Left ventricle myocardium inferior (tissue), 1 donor: ENCODE measurements at regions not wholly inside any gene's neighbourhood (a gene's known extent, or its start where the extent isn't known, plus 50 kb on each side); places are given as distances from the start of the nearest gene placed in this dataset.
"Not testable (repeated sequence)": the region's sequence is repeated elsewhere in the genome, so short reads cannot be mapped to it uniquely, and the experiment has no call there.

Experiments used
- DNase-seq: peaks from one replicate; pipeline ENCODE4 v3.0.0-alpha.2; 2020
- H3K27ac ChIP-seq: fragments of 200-600 bp; replicated peaks from 2 replicates; pipeline ENCODE4 v1.8.0; 2021
- H3K27me3 ChIP-seq: fragments of 200-600 bp; 2 replicates; pipeline ENCODE4 v1.8.0; 2021; ENCODE audit warnings: low read depth
- H3K36me3 ChIP-seq: fragments of 200-600 bp; 2 replicates; pipeline ENCODE4 v1.8.0; 2021
- H3K4me1 ChIP-seq: fragments of 200-600 bp; 2 replicates; pipeline ENCODE4 v1.8.0; 2021
- H3K4me3 ChIP-seq: fragments of 200-600 bp; 2 replicates; pipeline ENCODE4 v1.8.0; 2021; ENCODE audit warnings: mild to moderate bottlenecking, moderate library complexity
- H3K9me3 ChIP-seq: fragments of 200-600 bp; replicated peaks from 2 replicates; pipeline ENCODE4 v1.8.0; 2021
- CTCF ChIP-seq: fragments of 200-600 bp; IDR thresholded peaks from 2 replicates; pipeline ENCODE4 v1.8.0; 2021; ENCODE audit warnings: antibody characterized with exemption, mild to moderate bottlenecking, borderline replicate concordance
- intact Hi-C: fragments of 100-400 bp; cut with micrococcal nuclease; formaldehyde crosslinking; loops from one replicate; pipeline ENCODE4 v1.11.0; 2022
- donor health status: DM: no; HTN: yes; CAD: no; lungs with severe emphysema.

DNA sequence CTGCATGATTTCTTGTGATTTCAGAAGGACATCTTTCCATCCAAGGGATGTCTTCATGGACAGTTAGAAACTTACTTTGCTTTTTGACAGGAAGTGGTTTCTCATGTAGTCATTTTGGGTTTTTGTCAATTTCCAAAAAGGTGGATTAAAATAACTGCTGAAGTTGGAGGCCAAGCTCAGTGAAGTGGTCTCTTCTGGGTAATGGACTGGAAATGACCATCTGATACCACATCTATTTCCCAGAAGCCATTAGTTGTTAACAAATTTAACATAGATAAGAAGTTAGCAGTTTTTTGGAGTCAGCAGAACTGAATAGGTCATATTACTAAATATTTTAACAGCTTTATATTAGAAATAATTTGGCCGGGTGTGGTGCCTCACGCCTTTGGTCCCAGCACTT lies 86.2 kb upstream of the MYO10 start:
- no peaks in the 10 kb centered on the region for H3K36me3 ChIP-seq
- no peaks in the 10 kb centered on the region for H3K27me3 ChIP-seq
- no peaks in the 10 kb centered on the region for H3K9me3 ChIP-seq
- no peak for TF ChIP-seq CTCF
- H3K4me1 ChIP-seq = peaks cover 17% of the 10 kb centered on the region
- H3K27ac ChIP-seq = no peak overlapping the region
- intact Hi-C loops = no loop called here
- no peak for DNase-seq
- no peak overlapping the region for H3K4me3 ChIP-seq

DNA sequence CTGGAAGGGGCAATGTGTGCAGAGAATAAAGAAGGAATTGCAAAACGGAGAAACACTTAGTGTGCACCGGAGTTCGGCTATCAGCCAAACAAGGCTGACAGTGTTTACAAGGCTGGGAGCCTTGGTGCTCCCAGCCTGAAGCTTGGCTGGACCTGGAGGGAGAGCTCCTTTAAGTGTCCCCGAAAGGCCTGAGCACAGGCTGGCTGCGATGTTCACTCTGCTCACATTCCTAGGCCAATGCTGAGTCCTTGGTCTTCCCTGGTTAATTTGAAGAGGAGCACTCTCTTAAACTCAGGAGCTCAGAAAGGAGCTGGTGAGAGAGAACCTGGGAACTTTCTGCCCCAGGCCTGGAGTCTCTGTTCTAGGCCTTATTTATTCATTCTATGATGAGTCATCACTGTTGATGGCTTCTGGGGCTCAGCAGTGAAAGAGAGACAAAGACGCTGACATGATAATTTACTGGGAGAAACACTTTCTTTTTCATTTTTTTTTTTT lies 88.6 kb upstream of the MYO10 start:
- H3K27ac ChIP-seq = no peak overlapping the region
- intact Hi-C loops = no loop called here

GRCh38 chr5:17031659-17032277 lies 95.7 kb upstream of the MYO10 start:
- H3K4me1 ChIP-seq, H3K27ac ChIP-seq, intact Hi-C loops: not testable (repeated sequence)

More for the DNA sequence above, 88.6 kb upstream of the MYO10 start:
- TF ChIP-seq CTCF = no peak
- no peak for DNase-seq
- no peak overlapping the region for H3K4me3 ChIP-seq
- H3K4me1 ChIP-seq = peaks cover 14% of the 10 kb centered on the region
- H3K9me3 ChIP-seq = no peaks in the 10 kb centered on the region
- H3K36me3 ChIP-seq = no peaks in the 10 kb centered on the region
- no peaks in the 10 kb centered on the region for H3K27me3 ChIP-seq

DNA sequence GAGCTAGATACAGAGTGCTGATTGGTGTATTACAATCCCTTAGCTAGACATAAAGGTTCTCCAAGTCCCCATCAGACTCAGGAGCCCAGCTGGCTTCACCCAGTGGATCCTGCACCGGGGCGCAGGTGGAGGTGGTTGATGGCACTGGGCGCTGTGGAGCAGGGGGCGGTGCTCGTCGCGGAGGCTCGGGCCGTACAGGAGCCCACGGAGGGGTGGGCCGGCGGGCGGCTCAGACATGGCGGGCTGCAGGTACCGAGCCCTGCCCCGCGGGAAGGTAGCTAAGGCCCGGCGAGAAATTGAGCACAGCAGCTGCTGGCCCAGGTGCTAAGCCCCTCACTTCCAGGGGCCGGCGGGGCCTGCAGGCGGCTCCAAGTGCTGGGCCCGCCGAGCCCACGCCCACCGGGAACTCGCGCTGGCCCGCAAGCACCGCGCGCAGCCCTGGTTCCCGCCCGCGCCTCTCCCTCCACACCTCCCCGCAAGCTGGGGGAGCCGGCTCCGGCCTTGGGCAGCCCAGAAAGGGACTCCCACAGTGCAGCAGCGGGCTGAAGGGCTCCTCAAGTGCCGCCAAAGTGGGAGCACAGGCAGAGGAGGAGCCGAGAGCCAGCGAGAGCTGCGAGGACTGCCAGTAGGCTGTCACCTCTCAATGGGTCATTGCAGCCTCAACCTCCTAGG lies 96.4 kb upstream of the MYO10 start:
- H3K4me1 ChIP-seq, H3K27me3 ChIP-seq, H3K36me3 ChIP-seq, H3K4me3 ChIP-seq, intact Hi-C loops, H3K27ac ChIP-seq, DNase-seq: not testable (repeated sequence)
- peaks cover 16% of the 10 kb centered on the region for H3K9me3 ChIP-seq

More at GRCh38 chr5:17031659-17032277, 95.7 kb upstream of the MYO10 start:
- not testable (repeated sequence) for H3K36me3 ChIP-seq, DNase-seq, H3K27me3 ChIP-seq, H3K4me3 ChIP-seq
- peaks cover 16% of the 10 kb centered on the region for H3K9me3 ChIP-seq

- H3K4me1 ChIP-seq, H3K36me3 ChIP-seq, H3K27me3 ChIP-seq, intact Hi-C loops, DNase-seq, H3K4me3 ChIP-seq, H3K27ac ChIP-seq: not testable (repeated sequence)
- H3K9me3 ChIP-seq = peaks cover 20% of the 10 kb centered on the region
Measured at GRCh38 chr5:17034992-17035391, 98.9 kb upstream of the MYO10 start.

DNA sequence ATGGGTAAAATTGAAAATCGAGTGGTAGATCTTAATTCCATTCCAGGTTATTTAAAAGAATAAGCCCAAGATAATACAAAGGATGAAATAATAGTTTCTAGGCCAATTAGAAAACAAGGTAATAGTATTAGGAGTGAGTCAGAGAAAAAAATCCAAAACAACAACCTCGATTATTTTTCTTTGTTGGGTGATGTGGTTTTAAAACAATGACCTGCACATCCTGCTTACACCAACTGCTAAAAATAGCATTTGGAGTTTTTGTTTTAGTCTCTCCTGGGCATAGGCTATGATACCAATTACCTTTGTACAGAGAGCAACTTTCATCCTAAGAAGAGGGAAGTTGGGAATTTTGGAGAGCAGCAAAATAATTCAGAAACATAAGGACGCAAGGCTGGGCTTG lies 101.7 kb upstream of the MYO10 start:
- no peaks in the 10 kb centered on the region for H3K36me3 ChIP-seq
- peaks cover 5% of the 10 kb centered on the region for H3K4me1 ChIP-seq
- H3K9me3 ChIP-seq = peaks cover 5% of the 10 kb centered on the region
- no peaks in the 10 kb centered on the region for H3K27me3 ChIP-seq
- no peak for TF ChIP-seq CTCF
- intact Hi-C loops = no loop called here
- DNase-seq = no peak
- no peak overlapping the region for H3K4me3 ChIP-seq
- peak overlapping the region; percentile 74 for H3K27ac ChIP-seq

- no peak for TF ChIP-seq CTCF
- Histone ChIP-seq H3K9me3 (peaks cover 4% of the 10 kb centered on the region), H3K27me3 (no peaks in the 10 kb centered on the region), H3K27ac (no peak overlapping the region), H3K36me3 (no peaks in the 10 kb centered on the region), H3K4me3 (no peak overlapping the region), H3K4me1 (peaks cover 5% of the 10 kb centered on the region)
- no peak for DNase-seq
- intact Hi-C loops = no loop called here
Measured at GRCh38 chr5:17039170-17039569, 103.1 kb upstream of the MYO10 start.
